ENCODE measurements at regions not wholly inside any gene's neighbourhood (a gene's known extent, or its start where the extent isn't known, plus 50 kb on each side); places are given as distances from the start of the nearest gene placed in this dataset.

GRCh38 chr1:234699795-234700665 lies 90.1 kb upstream of the IRF2BP2 start (continued):
- TF ChIP-seq ZNF510 (tag by site-specific recombination; IDR thresholded peaks at IDR 0.05; ENCODE audit: insufficient replicate concordance) (no peak), PRDM10 (tag by site-specific recombination; IDR thresholded peaks at IDR 0.05) (peak; percentile 91), ZSCAN16 (tag by site-specific recombination; IDR thresholded peaks at IDR 0.05) (no peak; the same call in 1 of the 2 replicates), MEIS1 (CRISPR knock-in tag; IDR thresholded peaks at IDR 0.05; ENCODE audit: borderline replicate concordance) (no peak), ZNF777 (tag by site-specific recombination; IDR thresholded peaks at IDR 0.05; ENCODE audit: borderline replicate concordance) (no peak), SP3 (tag by site-specific recombination; IDR thresholded peaks at IDR 0.05) (peak; percentile 85), ZNF701 (tag by site-specific recombination; IDR thresholded peaks at IDR 0.05) (no peak), ZNF596 (tag by site-specific recombination; IDR thresholded peaks at IDR 0.05) (no peak), ZNF571 (tag by site-specific recombination; IDR thresholded peaks at IDR 0.05) (no peak), ZNF23 (tag by site-specific recombination; IDR thresholded peaks at IDR 0.05; ENCODE audit: borderline replicate concordance) (no peak), PRDM6 (tag by site-specific recombination; IDR thresholded peaks at IDR 0.05) (peak; percentile 85; the same call in 1 of the 2 replicates), BCL11A (tag by site-specific recombination; IDR thresholded peaks at IDR 0.05; ENCODE audit: low read depth) (peak; percentile 98), ZBTB1 (tag by site-specific recombination; IDR thresholded peaks at IDR 0.05) (peak; percentile 98), ZNF184 (tag by site-specific recombination; IDR thresholded peaks at IDR 0.05) (peak; percentile 98), OSR2 (tag by site-specific recombination; IDR thresholded peaks at IDR 0.05) (peak; percentile 86), ZNF560 (tag by site-specific recombination; IDR thresholded peaks at IDR 0.05; ENCODE audit: borderline replicate concordance) (no peak), ZNF169 (tag by site-specific recombination; IDR thresholded peaks at IDR 0.05) (no peak), SETDB1 (IDR thresholded peaks at IDR 0.05; ENCODE audit: insufficient read length, low read length) (peak; percentile 14), ZNF26 (tag by site-specific recombination; IDR thresholded peaks at IDR 0.05) (no peak), GLI2 (tag by site-specific recombination; IDR thresholded peaks at IDR 0.05; ENCODE audit: borderline replicate concordance, low read depth) (peak; percentile 92), HOXD13 (CRISPR knock-in tag; IDR thresholded peaks at IDR 0.05; ENCODE audit: borderline replicate concordance) (no peak), ZNF623 (tag by site-specific recombination; IDR thresholded peaks at IDR 0.05) (peak; percentile 53), ZNF501 (tag by site-specific recombination; IDR thresholded peaks at IDR 0.05) (peak; percentile 85), ZNF707 (tag by site-specific recombination; IDR thresholded peaks at IDR 0.05) (no peak), ZNF335 (tag by site-specific recombination; conservative IDR thresholded peaks at IDR 0.05) (peak; percentile 74), SALL2 (tag by site-specific recombination; IDR thresholded peaks at IDR 0.05; ENCODE audit: borderline replicate concordance) (no peak), ZNF248 (tag by site-specific recombination; IDR thresholded peaks at IDR 0.05) (no peak), ZNF629 (tag by site-specific recombination; IDR thresholded peaks at IDR 0.05) (peak; percentile 99), ZXDB (tag by site-specific recombination; IDR thresholded peaks at IDR 0.05) (peak; percentile 92), ZNF558 (tag by site-specific recombination; IDR thresholded peaks at IDR 0.05) (peak; percentile 95), ZNF843 (tag by site-specific recombination; IDR thresholded peaks at IDR 0.05) (peak; percentile 98), ZNF133 (tag by site-specific recombination; IDR thresholded peaks at IDR 0.05) (no peak), ZNF488 (tag by site-specific recombination; IDR thresholded peaks at IDR 0.05) (peak; percentile 86), ZNF10 (tag by site-specific recombination; IDR thresholded peaks at IDR 0.05) (peak; percentile 87)

Measured in HEK293 (cell line).